RWPE1 (cell line): ENCODE measurements at regions not wholly inside any gene's neighbourhood (a gene's known extent, or its start where the extent isn't known, plus 50 kb on each side); places are given as distances from the start of the nearest gene placed in this dataset.

Experiments used
- CTCF ChIA-PET: fragments of 350-600 bp; sonication (Branson Sonifier 250); formaldehyde crosslinking; extraction: SDS; loops from one replicate; lab custom pipeline; 2021; lab: Yijun Ruan, JAX
- POLR2A ChIA-PET: fragments of 400-600 bp; formaldehyde crosslinking; extraction: SDS; loops from one replicate; lab custom pipeline; 2020; ENCODE audit warnings: antibody characterized with exemption; ENCODE audit not compliant: low non-redundant PET; lab: Yijun Ruan, JAX
- DNase-seq: peaks from one replicate; pipeline ENCODE4 v3.0.0; 2012; ENCODE audit warnings: low spot score
- H3K27ac ChIP-seq: fragments of 450-650 bp; 2 replicates; pipeline ENCODE4 v1.5.1; 2017
- CTCF ChIP-seq: fragments of 450-650 bp; conservative IDR thresholded peaks from 2 replicates; pipeline ENCODE4 v1.5.1; 2017; ENCODE audit warnings: low read depth, mild to moderate bottlenecking

- no peak overlapping the region for H3K27ac ChIP-seq
- DNase-seq = no peak
- CTCF ChIA-PET = interaction anchor here (0.6 kb wide), 1 partner anchor 18 kb away, joined by 4 read pairs; no protein-coding TSS in a partner anchor
- no peak for TF ChIP-seq CTCF
- POLR2A ChIA-PET = no interaction called here
Measured at GRCh38 chr1:191152776-191153175, 675.1 kb upstream of the BRINP3 start.

GRCh38 chr1:191155178-191155577, 677.5 kb upstream of the BRINP3 start:
- CTCF ChIA-PET = no interaction called here
- POLR2A ChIA-PET = no interaction called here
- H3K27ac ChIP-seq = no peak overlapping the region
- TF ChIP-seq CTCF = no peak
- DNase-seq = no peak

GRCh38 chr1:191160837-191161236, 683.2 kb upstream of the BRINP3 start:
- ChIA-PET POLR2A (no interaction called here), CTCF (no interaction called here)
- no peak for TF ChIP-seq CTCF
- H3K27ac ChIP-seq = no peak overlapping the region
- no peak for DNase-seq

GRCh38 chr1:191162762-191163161, 685.1 kb upstream of the BRINP3 start:
- ChIA-PET CTCF (interaction anchor here (0.7 kb wide), 1 partner anchor 33 kb away, joined by 4 read pairs; no protein-coding TSS in a partner anchor), POLR2A (no interaction called here)
- H3K27ac ChIP-seq = no peak overlapping the region
- no peak for DNase-seq
- no peak for TF ChIP-seq CTCF

GRCh38 chr1:191163621-191164020, 686.0 kb upstream of the BRINP3 start:
- ChIA-PET POLR2A (no interaction called here), CTCF (interaction anchor here (0.6 to 0.7 kb wide), 2 partner anchors 34 to 37 kb away, joined by 3 to 4 read pairs; no protein-coding TSS in a partner anchor)
- DNase-seq = no peak
- no peak overlapping the region for H3K27ac ChIP-seq
- TF ChIP-seq CTCF = no peak

- ChIA-PET POLR2A (no interaction called here), CTCF (no interaction called here)
- DNase-seq = no peak
- no peak overlapping the region for H3K27ac ChIP-seq
- no peak for TF ChIP-seq CTCF
Measured at GRCh38 chr1:191174298-191174697, 696.6 kb upstream of the BRINP3 start.
